Natural killer cell (primary cell): ENCODE measurements at regions not wholly inside any gene's neighbourhood (a gene's known extent, or its start where the extent isn't known, plus 50 kb on each side); places are given as distances from the start of the nearest gene placed in this dataset.

Experiments used
- ATAC-seq, 3 donors: fragments of 150-1000 bp in 2 of 3; fragments of 200-7000 bp in 1 of 3; cut with Tn5 transposase; 1 replicate in 1 of 3; 2 replicates in 2 of 3; pipeline ENCODE4 v1.10.0; 2021; ENCODE audit warnings: mild to moderate bottlenecking in 2 of 3, moderate library complexity in 2 of 3
- DNase-seq, 2 donors: peaks; one replicate each; pipeline versions ENCODE4 v3.0.0 to v3.0.0-alpha.2; 2013 to 2021; ENCODE audit warnings: mixed read lengths in 1 of 2
- H3K27ac ChIP-seq: one replicate; pipeline ENCODE4 v1.5.1; 2013; ENCODE audit warnings: mild to moderate bottlenecking, low read length
- H3K27me3 ChIP-seq: one replicate; pipeline ENCODE4 v1.6.1; 2013; ENCODE audit warnings: low read length; ENCODE audit not compliant: control insufficient read depth, insufficient read depth
- H3K36me3 ChIP-seq: one replicate; pipeline ENCODE4 v1.6.1; 2013; ENCODE audit warnings: low read length; ENCODE audit not compliant: control insufficient read depth, insufficient read depth
- H3K4me1 ChIP-seq: one replicate; pipeline ENCODE4 v1.6.1; 2013; ENCODE audit warnings: low read length; ENCODE audit not compliant: control insufficient read depth, insufficient read depth
- H3K4me3 ChIP-seq: one replicate; pipeline ENCODE4 v1.5.1; 2013; ENCODE audit warnings: low read length
- H3K9me3 ChIP-seq: one replicate; pipeline ENCODE4 v1.6.1; 2013; ENCODE audit warnings: low read length; ENCODE audit not compliant: control insufficient read depth, insufficient read depth
- H3K27ac Mint-ChIP-seq, 2 donors: one replicate each; pipeline ENCODE4 v1.8.0; 2022; ENCODE audit warnings: mild to moderate bottlenecking in 2 of 2, mixed read lengths in 2 of 2, moderate library complexity in 1 of 2
- H3K27me3 Mint-ChIP-seq, 2 donors: one replicate each; pipeline ENCODE4 v1.8.0; 2022; ENCODE audit warnings: low read depth in 2 of 2, mixed read lengths in 2 of 2
- H3K36me3 Mint-ChIP-seq: one replicate; pipeline ENCODE4 v1.8.0; 2022; ENCODE audit warnings: mixed read lengths
- H3K4me1 Mint-ChIP-seq, 2 donors: one replicate each; pipeline ENCODE4 v1.8.0; 2022; ENCODE audit warnings: mixed read lengths in 2 of 2
- H3K4me3 Mint-ChIP-seq: one replicate; pipeline ENCODE4 v1.8.0; 2022; ENCODE audit warnings: mild to moderate bottlenecking, moderate library complexity, mixed read lengths
- H3K9me3 Mint-ChIP-seq, 2 donors: one replicate each; pipeline ENCODE4 v1.8.0; 2022; ENCODE audit warnings: mixed read lengths in 2 of 2
- WGBS: methylation state at CpG from one replicate; pipeline ENCODE4 v1.1.7; 2013; ENCODE audit warnings: missing lambda C conversion rate; ENCODE audit not compliant: insufficient coverage; 5-methylcytosine and 5-hydroxymethylcytosine counted together
- intact Hi-C: fragments of 100-400 bp; cut with micrococcal nuclease; formaldehyde crosslinking; loops from one replicate; pipeline ENCODE4 v1.14.2; 2022
- TF ChIP-seq, protein P1 (sequence below): fragments of 200-600 bp; IDR thresholded peaks from one replicate; pipeline ENCODE4 v1.8.0; 2022; ENCODE audit warnings: antibody characterized with exemption

- Histone ChIP-seq H3K4me3 (no peak overlapping the region), H3K27me3 (no peaks in the 10 kb centered on the region), H3K9me3 (no peaks in the 10 kb centered on the region), H3K36me3 (no peaks in the 10 kb centered on the region), H3K27ac (no peak overlapping the region), H3K4me1 (no peaks in the 10 kb centered on the region)
- Mint-ChIP-seq H3K27ac (no peak overlapping the region), H3K4me1 (no peaks in the 10 kb centered on the region), H3K9me3 (no peaks in the 10 kb centered on the region), H3K36me3 (no peaks in the 10 kb centered on the region), H3K27me3 (peaks cover 0 to 6% of the 10 kb centered on the region in 2 donors), H3K4me3 (no peak overlapping the region)
- intact Hi-C loops, result no loop called here
- TF ChIP-seq, protein P1, sequence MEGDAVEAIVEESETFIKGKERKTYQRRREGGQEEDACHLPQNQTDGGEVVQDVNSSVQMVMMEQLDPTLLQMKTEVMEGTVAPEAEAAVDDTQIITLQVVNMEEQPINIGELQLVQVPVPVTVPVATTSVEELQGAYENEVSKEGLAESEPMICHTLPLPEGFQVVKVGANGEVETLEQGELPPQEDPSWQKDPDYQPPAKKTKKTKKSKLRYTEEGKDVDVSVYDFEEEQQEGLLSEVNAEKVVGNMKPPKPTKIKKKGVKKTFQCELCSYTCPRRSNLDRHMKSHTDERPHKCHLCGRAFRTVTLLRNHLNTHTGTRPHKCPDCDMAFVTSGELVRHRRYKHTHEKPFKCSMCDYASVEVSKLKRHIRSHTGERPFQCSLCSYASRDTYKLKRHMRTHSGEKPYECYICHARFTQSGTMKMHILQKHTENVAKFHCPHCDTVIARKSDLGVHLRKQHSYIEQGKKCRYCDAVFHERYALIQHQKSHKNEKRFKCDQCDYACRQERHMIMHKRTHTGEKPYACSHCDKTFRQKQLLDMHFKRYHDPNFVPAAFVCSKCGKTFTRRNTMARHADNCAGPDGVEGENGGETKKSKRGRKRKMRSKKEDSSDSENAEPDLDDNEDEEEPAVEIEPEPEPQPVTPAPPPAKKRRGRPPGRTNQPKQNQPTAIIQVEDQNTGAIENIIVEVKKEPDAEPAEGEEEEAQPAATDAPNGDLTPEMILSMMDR, result no peak
- no peak for DNase-seq
- ATAC-seq, result no peak
- 73% methylated on average over 3 of the region's 3 CpGs for WGBS
Measured at GRCh38 chr3:156769721-156770654, 56.2 kb upstream of the LEKR1 start.

DNA sequence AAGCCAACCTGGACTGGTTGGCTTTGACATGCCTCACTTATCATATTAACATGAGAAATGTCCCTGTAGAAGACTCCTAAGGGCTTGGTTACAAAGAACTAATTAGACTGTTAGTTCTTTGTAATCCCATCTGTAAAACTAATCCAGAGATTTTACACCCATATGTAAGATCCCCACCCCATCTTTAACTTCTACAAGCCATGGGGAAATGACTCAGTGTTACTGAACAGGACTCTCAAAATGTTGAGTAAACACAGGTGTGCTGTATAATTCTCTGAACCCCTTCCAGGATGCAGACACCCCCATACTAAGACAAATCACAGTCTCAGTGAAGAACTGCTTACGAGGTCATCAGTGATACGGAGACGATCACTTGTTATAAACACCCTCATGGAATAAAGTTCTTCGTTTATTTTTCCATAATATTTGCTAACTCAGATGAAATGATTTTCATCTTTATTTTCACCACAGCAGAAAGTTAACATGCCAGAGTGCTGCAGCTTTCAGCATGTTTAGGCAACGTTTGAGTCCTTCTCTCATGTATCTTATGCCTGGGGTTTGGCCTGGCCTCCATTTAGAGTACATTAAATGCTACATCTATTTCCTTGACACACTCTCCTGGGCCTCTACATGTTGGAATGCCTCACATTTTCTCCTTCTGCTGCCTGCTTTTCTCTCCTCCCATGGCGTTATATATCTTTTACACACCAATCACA is 55.3 kb upstream of the LEKR1 start:
- TF ChIP-seq, protein P1, result no peak
- DNase-seq, result no peak
- Mint-ChIP-seq H3K27ac (no peak overlapping the region), H3K4me3 (no peak overlapping the region), H3K36me3 (no peaks in the 10 kb centered on the region), H3K27me3 (peaks cover 0 to 6% of the 10 kb centered on the region in 2 donors), H3K9me3 (no peaks in the 10 kb centered on the region), H3K4me1 (no peaks in the 10 kb centered on the region)
- Histone ChIP-seq H3K27ac (no peak overlapping the region), H3K27me3 (no peaks in the 10 kb centered on the region), H3K9me3 (no peaks in the 10 kb centered on the region), H3K4me1 (no peaks in the 10 kb centered on the region), H3K36me3 (no peaks in the 10 kb centered on the region), H3K4me3 (no peak overlapping the region)
- WGBS, result 93% methylated on average over 6 of the region's 6 CpGs
- intact Hi-C loops, result no loop called here
- ATAC-seq, result no peak

DNA sequence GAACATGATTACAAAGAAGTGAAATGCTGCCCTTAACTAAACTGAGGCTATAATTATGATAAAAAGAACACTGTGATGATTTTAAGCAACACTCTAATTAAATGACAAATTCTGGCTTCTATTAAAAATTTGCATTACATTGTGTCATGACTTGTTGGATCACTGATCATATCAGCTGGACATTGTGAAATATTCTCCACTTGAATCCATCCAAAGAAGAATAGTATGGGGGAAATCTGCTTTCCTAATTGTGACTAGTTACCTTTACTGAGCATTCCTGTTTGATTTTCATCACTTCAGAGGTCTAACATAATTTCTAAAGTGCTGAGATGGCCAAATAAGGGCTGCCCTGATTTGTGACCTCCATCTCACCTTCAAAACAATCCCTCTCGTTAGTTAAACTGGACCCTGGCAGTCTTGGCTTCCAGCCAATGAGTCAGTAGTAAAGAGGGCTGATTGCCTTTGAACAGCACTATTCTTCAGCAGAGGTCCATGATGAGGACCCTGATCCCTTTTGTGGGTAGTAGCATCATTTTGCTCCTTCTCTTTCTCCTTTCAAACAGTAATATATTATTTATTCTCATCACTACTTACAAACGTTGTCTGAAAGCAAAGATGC is 53.5 kb upstream of the LEKR1 start:
- no peaks in the 10 kb centered on the region for H3K4me1 ChIP-seq
- Mint-ChIP-seq H3K27me3 (peaks cover 2 to 16% of the 10 kb centered on the region in 2 donors), H3K4me3 (no peak overlapping the region), H3K4me1 (no peaks in the 10 kb centered on the region), H3K36me3 (no peaks in the 10 kb centered on the region), H3K27ac (no peak overlapping the region), H3K9me3 (no peaks in the 10 kb centered on the region)
- H3K9me3 ChIP-seq, result no peaks in the 10 kb centered on the region
- H3K4me3 ChIP-seq, result no peak overlapping the region
- WGBS, result 9% methylated on average over 1 of the region's 2 CpGs
- no peak for DNase-seq
- H3K27me3 ChIP-seq, result no peaks in the 10 kb centered on the region
- H3K27ac ChIP-seq, result no peak overlapping the region
- TF ChIP-seq, protein P1, result no peak
- no peaks in the 10 kb centered on the region for H3K36me3 ChIP-seq
- intact Hi-C loops, result no loop called here
- no peak for ATAC-seq
